ENCODE measurements at regions not wholly inside any gene's neighbourhood (a gene's known extent, or its start where the extent isn't known, plus 50 kb on each side); places are given as distances from the start of the nearest gene placed in this dataset.

DNA sequence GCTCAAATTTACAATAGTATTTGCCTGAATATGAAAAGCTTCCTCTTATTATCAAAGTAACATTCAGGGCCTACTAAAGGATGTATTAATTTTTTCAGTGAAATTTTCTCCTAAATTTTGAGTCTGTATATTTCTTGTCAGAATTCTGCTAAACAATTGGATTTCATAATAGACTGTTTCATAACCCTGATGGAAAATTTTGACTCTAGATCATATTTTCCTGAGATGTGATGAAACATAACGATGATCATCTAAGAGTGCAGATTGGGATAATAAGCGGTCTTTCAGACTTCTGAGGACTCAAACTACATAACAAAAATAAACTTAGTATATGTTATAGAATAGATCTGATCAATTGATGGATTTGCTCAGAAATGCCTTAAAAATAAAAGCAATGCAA, 574.5 kb upstream of the TBL1XR1 start:
- Histone ChIP-seq H3K4me2 (ENCODE audit: insufficient read depth, low read length) (no peak overlapping the region), H2AFZ (ENCODE audit: low read depth, low read length) (no peak overlapping the region), H3K4me3 (replicated peaks in 1 of 3; ENCODE audit: insufficient read depth in 1 of 3, low read depth in 1 of 3, low read length in 3 of 3) (no peak overlapping the region), H3K9ac (replicated peaks; ENCODE audit: extremely low read depth, insufficient read depth, low read length) (no peak overlapping the region), H3K27me3 (ENCODE audit: control insufficient read depth in 2 of 2, insufficient read depth in 2 of 2, low read length in 2 of 2) (no peaks in the 10 kb centered on the region), H3K36me3 (ENCODE audit: control insufficient read depth in 2 of 2, extremely low read depth in 1 of 2, insufficient read depth in 2 of 2, low read length in 2 of 2) (no peaks in the 10 kb centered on the region), H3K4me1 (ENCODE audit: control insufficient read depth, extremely low read depth, insufficient read depth, low read length) (no peaks in the 10 kb centered on the region), H3K27ac (ENCODE audit: insufficient read depth, low read depth, low read length) (no peak overlapping the region), H3K9me3 (replicated peaks; ENCODE audit: control insufficient read depth, insufficient read depth, low read length) (no peaks in the 10 kb centered on the region), H4K20me1 (replicated peaks; ENCODE audit: control insufficient read depth, extremely low read depth, insufficient read depth, low read length) (no peaks in the 10 kb centered on the region), H3K9me1 (replicated peaks; ENCODE audit: control insufficient read depth, extremely low read depth, insufficient read depth, low read length) (no peaks in the 10 kb centered on the region), H3K79me2 (ENCODE audit: control insufficient read depth, insufficient read depth, low read length) (no peaks in the 10 kb centered on the region)
- ChIA-PET CTCF (no interaction called here), POLR2A (no interaction called here)
- dilution Hi-C loops (cut with MboI; ENCODE audit: extremely low pct_ligation_motif_present, low sequenced_read_pairs): no loop called here
- DNase-seq (ENCODE audit: low read depth, low spot score): no peak
- intact Hi-C loops (cut with micrococcal nuclease): no loop called here
- TF ChIP-seq, protein P1, sequence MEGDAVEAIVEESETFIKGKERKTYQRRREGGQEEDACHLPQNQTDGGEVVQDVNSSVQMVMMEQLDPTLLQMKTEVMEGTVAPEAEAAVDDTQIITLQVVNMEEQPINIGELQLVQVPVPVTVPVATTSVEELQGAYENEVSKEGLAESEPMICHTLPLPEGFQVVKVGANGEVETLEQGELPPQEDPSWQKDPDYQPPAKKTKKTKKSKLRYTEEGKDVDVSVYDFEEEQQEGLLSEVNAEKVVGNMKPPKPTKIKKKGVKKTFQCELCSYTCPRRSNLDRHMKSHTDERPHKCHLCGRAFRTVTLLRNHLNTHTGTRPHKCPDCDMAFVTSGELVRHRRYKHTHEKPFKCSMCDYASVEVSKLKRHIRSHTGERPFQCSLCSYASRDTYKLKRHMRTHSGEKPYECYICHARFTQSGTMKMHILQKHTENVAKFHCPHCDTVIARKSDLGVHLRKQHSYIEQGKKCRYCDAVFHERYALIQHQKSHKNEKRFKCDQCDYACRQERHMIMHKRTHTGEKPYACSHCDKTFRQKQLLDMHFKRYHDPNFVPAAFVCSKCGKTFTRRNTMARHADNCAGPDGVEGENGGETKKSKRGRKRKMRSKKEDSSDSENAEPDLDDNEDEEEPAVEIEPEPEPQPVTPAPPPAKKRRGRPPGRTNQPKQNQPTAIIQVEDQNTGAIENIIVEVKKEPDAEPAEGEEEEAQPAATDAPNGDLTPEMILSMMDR (IDR thresholded peaks at IDR 0.05; ENCODE audit: extremely low read depth in 1 of 2, insufficient read depth in 1 of 2, low read depth in 1 of 2, low read length in 2 of 2): no peak
- TF ChIP-seq GATA2 (IDR thresholded peaks at IDR 0.05; ENCODE audit: insufficient read depth, insufficient read length, low read depth, low read length): no peak
- TF ChIP-seq POLR2AphosphoS5 (IDR thresholded peaks at IDR 0.05; ENCODE audit: insufficient read depth, low read depth, low read length): no peak
- no peak for TF ChIP-seq MYC (IDR thresholded peaks at IDR 0.05; ENCODE audit: low read depth, low read length)
- no peak for TF ChIP-seq EZH2 (IDR thresholded peaks at IDR 0.05; ENCODE audit: borderline replicate concordance, low read depth, low read length, severe bottlenecking)
- no peak for TF ChIP-seq POLR2A (IDR thresholded peaks at IDR 0.05; ENCODE audit: low read depth, low read length)
- TF ChIP-seq JUN (IDR thresholded peaks at IDR 0.05; ENCODE audit: borderline replicate concordance, insufficient read depth, insufficient read length, low read depth): no peak
- TF ChIP-seq, protein P2, sequence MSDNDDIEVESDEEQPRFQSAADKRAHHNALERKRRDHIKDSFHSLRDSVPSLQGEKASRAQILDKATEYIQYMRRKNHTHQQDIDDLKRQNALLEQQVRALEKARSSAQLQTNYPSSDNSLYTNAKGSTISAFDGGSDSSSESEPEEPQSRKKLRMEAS (IDR thresholded peaks at IDR 0.05; ENCODE audit: insufficient read depth, insufficient read length): no peak
- TF ChIP-seq FOS (IDR thresholded peaks at IDR 0.05; ENCODE audit: borderline replicate concordance, insufficient read depth, low read length): no peak
- BruUV-seq (replicated peaks): no TSS peak
- FAIRE-seq: no peak
